ENCODE measurements at regions not wholly inside any gene's neighbourhood (a gene's known extent, or its start where the extent isn't known, plus 50 kb on each side); places are given as distances from the start of the nearest gene placed in this dataset.

- no peak overlapping the region for H3K4me3 ChIP-seq (ENCODE audit: low read depth, low read length)
- no peak for TF ChIP-seq CTCF (IDR thresholded peaks at IDR 0.05; ENCODE audit: low read depth, low read length, missing control alignments)
- no peak for DNase-seq (ENCODE audit: low read depth)
Measured at GRCh38 chr10:33542752-33543505, 208.5 kb upstream of the NRP1 start.

- DNase-seq (ENCODE audit: low read depth) = no peak
- no peak for TF ChIP-seq CTCF (IDR thresholded peaks at IDR 0.05; ENCODE audit: low read depth, low read length, missing control alignments)
Measured at GRCh38 chr10:33539116-33539515, 204.6 kb upstream of the NRP1 start.

DNA sequence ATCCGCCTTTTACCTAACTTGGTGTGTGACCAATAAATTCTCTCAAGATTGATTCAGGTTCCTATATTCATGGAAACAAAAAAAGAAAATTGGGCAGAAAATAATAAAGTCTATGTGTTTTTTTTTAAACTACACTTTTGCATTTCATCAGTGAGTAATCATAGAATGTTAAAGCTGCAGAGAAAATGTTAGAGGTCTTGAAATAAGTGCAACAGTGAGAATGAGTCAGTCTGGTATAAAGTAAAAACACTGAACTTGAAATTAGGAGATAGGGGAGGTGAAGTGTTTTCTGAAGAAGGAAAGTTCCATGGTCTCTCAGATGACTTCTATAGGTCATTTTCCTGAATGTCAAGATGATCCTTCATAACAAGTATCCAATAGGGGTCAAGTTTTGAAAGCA is 202.6 kb upstream of the NRP1 start:
- no peak overlapping the region for H3K4me3 ChIP-seq (ENCODE audit: low read depth, low read length)
- no peak for DNase-seq (ENCODE audit: low read depth)
- no peak for TF ChIP-seq CTCF (IDR thresholded peaks at IDR 0.05; ENCODE audit: low read depth, low read length, missing control alignments)

More at GRCh38 chr10:33539116-33539515, 204.6 kb upstream of the NRP1 start:
- no peak overlapping the region for H3K4me3 ChIP-seq (ENCODE audit: low read depth, low read length)

GRCh38 chr10:33536508-33536907 is 202.0 kb upstream of the NRP1 start:
- no peak for TF ChIP-seq CTCF (IDR thresholded peaks at IDR 0.05; ENCODE audit: low read depth, low read length, missing control alignments)
- no peak for DNase-seq (ENCODE audit: low read depth)
- H3K4me3 ChIP-seq (ENCODE audit: low read depth, low read length) = no peak overlapping the region

GRCh38 chr10:33535866-33536265 is 201.4 kb upstream of the NRP1 start:
- DNase-seq (ENCODE audit: low read depth) = no peak
- no peak for TF ChIP-seq CTCF (IDR thresholded peaks at IDR 0.05; ENCODE audit: low read depth, low read length, missing control alignments)
- H3K4me3 ChIP-seq (ENCODE audit: low read depth, low read length) = no peak overlapping the region

DNA sequence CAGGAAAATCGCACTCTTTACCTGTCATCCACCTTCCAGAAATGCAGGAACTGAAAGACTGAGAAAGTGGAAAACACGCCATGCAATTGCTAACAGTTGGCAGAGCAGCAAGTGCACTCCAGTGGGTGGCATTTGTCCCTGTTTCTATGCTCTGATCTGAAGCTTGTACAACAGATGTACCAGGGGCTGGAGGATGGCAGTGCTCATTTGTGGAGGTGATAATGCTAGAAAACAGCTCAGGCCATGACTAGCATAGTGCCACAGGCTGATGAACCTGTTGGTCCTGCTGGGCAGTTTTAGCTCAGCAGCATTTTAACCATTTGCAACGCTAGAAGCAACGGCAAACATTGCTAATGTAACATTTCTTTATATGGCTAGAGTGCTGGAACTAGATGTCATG is 199.9 kb upstream of the NRP1 start:
- no peak for TF ChIP-seq CTCF (IDR thresholded peaks at IDR 0.05; ENCODE audit: low read depth, low read length, missing control alignments)
- H3K4me3 ChIP-seq (ENCODE audit: low read depth, low read length) = no peak overlapping the region
- no peak for DNase-seq (ENCODE audit: low read depth)

GRCh38 chr10:33533612-33534011 is 199.1 kb upstream of the NRP1 start:
- no peak overlapping the region for H3K4me3 ChIP-seq (ENCODE audit: low read depth, low read length)
- no peak for TF ChIP-seq CTCF (IDR thresholded peaks at IDR 0.05; ENCODE audit: low read depth, low read length, missing control alignments)
- DNase-seq (ENCODE audit: low read depth) = no peak
